Hepatocyte (in vitro differentiated cells): ENCODE measurements at regions not wholly inside any gene's neighbourhood (a gene's known extent, or its start where the extent isn't known, plus 50 kb on each side); places are given as distances from the start of the nearest gene placed in this dataset.
A peak's percentile ranks its signal among the peaks of the same experiment; 100 is the strongest.

Source experiments
- DNase-seq: peaks from one replicate; pipeline ENCODE4 v3.0.0-alpha.2; 2016; ENCODE audit warnings: low spot score
- H2AFZ ChIP-seq: fragments of 200-600 bp; sonication (generic); 2 replicates; pipeline ENCODE4 v1.6.0; 2016; ENCODE audit warnings: antibody characterized with exemption, mild to moderate bottlenecking
- H3K27ac ChIP-seq: fragments of 200-600 bp; sonication (generic); 2 replicates; pipeline ENCODE4 v1.5.1; 2016; ENCODE audit warnings: mild to moderate bottlenecking
- H3K27me3 ChIP-seq: fragments of 200-600 bp; sonication (generic); 2 replicates; pipeline ENCODE4 v1.6.1; 2016
- H3K36me3 ChIP-seq: fragments of 200-600 bp; sonication (generic); replicated peaks from 2 replicates; pipeline ENCODE4 v1.5.1; 2016; ENCODE audit warnings: low read depth; ENCODE audit not compliant: insufficient read depth
- H3K4me1 ChIP-seq: fragments of 200-600 bp; sonication (generic); 2 replicates; pipeline ENCODE4 v1.5.1; 2016; ENCODE audit warnings: mild to moderate bottlenecking, moderate library complexity; ENCODE audit not compliant: insufficient read depth
- H3K4me2 ChIP-seq: fragments of 200-600 bp; sonication (generic); 2 replicates; pipeline ENCODE4 v1.6.0; 2016
- H3K4me3 ChIP-seq: fragments of 200-600 bp; sonication (generic); 2 replicates; pipeline ENCODE4 v1.5.1; 2016; ENCODE audit warnings: mild to moderate bottlenecking
- H3K79me2 ChIP-seq: fragments of 200-600 bp; sonication (generic); 2 replicates; pipeline ENCODE4 v1.6.0; 2017; ENCODE audit warnings: mild to moderate bottlenecking
- H3K9me2 ChIP-seq: fragments of 200-600 bp; sonication (generic); replicated peaks from 2 replicates; pipeline ENCODE4 v1.6.0; 2017; ENCODE audit warnings: mild to moderate bottlenecking; ENCODE audit not compliant: insufficient read depth
- H3K9me3 ChIP-seq: fragments of 200-600 bp; sonication (generic); 2 replicates; pipeline ENCODE4 v1.5.1; 2016; ENCODE audit warnings: low read depth, mild to moderate bottlenecking
- H4K20me1 ChIP-seq: fragments of 200-600 bp; sonication (generic); 2 replicates; pipeline ENCODE4 v1.6.0; 2016; ENCODE audit warnings: mild to moderate bottlenecking; ENCODE audit not compliant: insufficient read depth, poor library complexity, severe bottlenecking
- EZH2 ChIP-seq: fragments of 200-600 bp; sonication (generic); IDR thresholded peaks from 2 replicates; pipeline ENCODE4 v1.6.1; 2016; ENCODE audit warnings: antibody characterized with exemption, mild to moderate bottlenecking, borderline replicate concordance
- EZH2phosphoT487 ChIP-seq: fragments of 200-600 bp; sonication (generic); IDR thresholded peaks from one replicate; pipeline ENCODE4 v1.6.1; 2018; ENCODE audit warnings: antibody characterized with exemption, mild to moderate bottlenecking, low read depth, moderate library complexity; ENCODE audit not compliant: unreplicated experiment, severe bottlenecking
- WGBS: methylation state at CpG from one replicate; pipeline ENCODE4 v1.1.6; 2016; ENCODE audit warnings: low lambda C conversion rate; ENCODE audit errors: missing lambda C conversion rate; 5-methylcytosine and 5-hydroxymethylcytosine counted together
- TF ChIP-seq, protein P1 (sequence below): fragments of 200-600 bp; sonication (generic); IDR thresholded peaks from 2 replicates; pipeline ENCODE4 v1.5.1; 2016; ENCODE audit warnings: antibody characterized with exemption, mild to moderate bottlenecking; ENCODE audit not compliant: poor library complexity

DNA sequence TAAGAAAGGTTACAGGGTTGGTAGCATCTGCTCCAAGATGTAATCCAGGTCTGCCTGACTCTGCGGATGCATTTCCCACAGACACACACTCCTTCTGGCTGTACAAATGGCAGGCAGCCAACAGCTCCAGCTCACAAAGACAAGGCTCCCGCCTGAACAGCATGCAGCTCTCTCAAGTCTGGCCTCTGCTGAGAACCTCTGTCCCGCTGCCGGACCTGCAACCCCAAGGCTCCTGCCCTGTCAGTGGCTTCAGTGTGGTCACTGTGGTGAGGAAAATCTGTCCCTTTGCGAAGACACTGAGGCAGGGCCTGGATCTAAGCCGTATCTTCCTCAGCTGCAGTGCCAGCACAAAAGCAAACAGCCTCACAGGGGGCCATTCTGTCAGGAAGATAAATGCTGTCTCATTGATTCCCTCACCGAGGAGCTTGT is 469.3 kb upstream of the MEX3C start:
- H3K9me2 ChIP-seq, result no peaks in the 10 kb centered on the region
- no peaks in the 10 kb centered on the region for H3K9me3 ChIP-seq
- no peaks in the 10 kb centered on the region for H3K36me3 ChIP-seq
- no peaks in the 10 kb centered on the region for H3K79me2 ChIP-seq
- no peak overlapping the region for H2AFZ ChIP-seq
- no peak overlapping the region for H3K4me2 ChIP-seq
- H4K20me1 ChIP-seq, result no peaks in the 10 kb centered on the region
- TF ChIP-seq, protein P1, sequence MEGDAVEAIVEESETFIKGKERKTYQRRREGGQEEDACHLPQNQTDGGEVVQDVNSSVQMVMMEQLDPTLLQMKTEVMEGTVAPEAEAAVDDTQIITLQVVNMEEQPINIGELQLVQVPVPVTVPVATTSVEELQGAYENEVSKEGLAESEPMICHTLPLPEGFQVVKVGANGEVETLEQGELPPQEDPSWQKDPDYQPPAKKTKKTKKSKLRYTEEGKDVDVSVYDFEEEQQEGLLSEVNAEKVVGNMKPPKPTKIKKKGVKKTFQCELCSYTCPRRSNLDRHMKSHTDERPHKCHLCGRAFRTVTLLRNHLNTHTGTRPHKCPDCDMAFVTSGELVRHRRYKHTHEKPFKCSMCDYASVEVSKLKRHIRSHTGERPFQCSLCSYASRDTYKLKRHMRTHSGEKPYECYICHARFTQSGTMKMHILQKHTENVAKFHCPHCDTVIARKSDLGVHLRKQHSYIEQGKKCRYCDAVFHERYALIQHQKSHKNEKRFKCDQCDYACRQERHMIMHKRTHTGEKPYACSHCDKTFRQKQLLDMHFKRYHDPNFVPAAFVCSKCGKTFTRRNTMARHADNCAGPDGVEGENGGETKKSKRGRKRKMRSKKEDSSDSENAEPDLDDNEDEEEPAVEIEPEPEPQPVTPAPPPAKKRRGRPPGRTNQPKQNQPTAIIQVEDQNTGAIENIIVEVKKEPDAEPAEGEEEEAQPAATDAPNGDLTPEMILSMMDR, result no peak
- TF ChIP-seq EZH2, result no peak
- TF ChIP-seq EZH2phosphoT487, result no peak
- H3K4me3 ChIP-seq, result no peak overlapping the region
- H3K4me1 ChIP-seq, result no peaks in the 10 kb centered on the region
- peak; percentile 70 for DNase-seq
- H3K27me3 ChIP-seq, result no peaks in the 10 kb centered on the region
- 59% methylated on average over 7 of the region's 7 CpGs for WGBS
- no peak overlapping the region for H3K27ac ChIP-seq

DNA sequence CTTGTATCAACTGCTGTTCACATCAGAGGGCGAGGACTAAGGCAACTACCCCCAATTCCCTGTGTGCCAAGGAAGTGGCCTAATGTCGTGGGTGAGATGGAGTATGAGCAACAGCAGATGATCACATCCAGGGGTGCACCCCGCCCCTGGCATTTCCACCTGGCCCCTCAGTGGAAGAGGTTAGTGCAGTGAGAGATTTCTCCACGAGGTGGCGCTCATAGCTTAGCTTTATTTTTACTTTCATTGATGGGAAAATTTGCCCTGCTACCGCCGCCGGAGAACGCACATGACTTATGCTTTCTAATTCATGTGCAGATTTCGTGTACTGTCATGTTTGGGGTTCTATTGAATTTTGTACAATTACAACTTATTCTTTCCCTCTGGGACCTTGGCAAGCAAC is 470.6 kb upstream of the MEX3C start:
- H3K9me3 ChIP-seq, result no peaks in the 10 kb centered on the region
- H4K20me1 ChIP-seq, result no peaks in the 10 kb centered on the region
- no peak overlapping the region for H2AFZ ChIP-seq
- no peaks in the 10 kb centered on the region for H3K9me2 ChIP-seq
- DNase-seq, result peak; percentile 83
- WGBS, result 9% methylated on average over 10 of the region's 10 CpGs
- H3K4me1 ChIP-seq, result no peaks in the 10 kb centered on the region
- H3K27me3 ChIP-seq, result no peaks in the 10 kb centered on the region
- TF ChIP-seq, protein P1, result peak; percentile 83
- no peak for TF ChIP-seq EZH2phosphoT487
- peak overlapping the region; percentile 47 for H3K4me2 ChIP-seq
- no peak overlapping the region for H3K4me3 ChIP-seq
- H3K36me3 ChIP-seq, result no peaks in the 10 kb centered on the region
- H3K27ac ChIP-seq, result no peak overlapping the region
- H3K79me2 ChIP-seq, result no peaks in the 10 kb centered on the region

DNA sequence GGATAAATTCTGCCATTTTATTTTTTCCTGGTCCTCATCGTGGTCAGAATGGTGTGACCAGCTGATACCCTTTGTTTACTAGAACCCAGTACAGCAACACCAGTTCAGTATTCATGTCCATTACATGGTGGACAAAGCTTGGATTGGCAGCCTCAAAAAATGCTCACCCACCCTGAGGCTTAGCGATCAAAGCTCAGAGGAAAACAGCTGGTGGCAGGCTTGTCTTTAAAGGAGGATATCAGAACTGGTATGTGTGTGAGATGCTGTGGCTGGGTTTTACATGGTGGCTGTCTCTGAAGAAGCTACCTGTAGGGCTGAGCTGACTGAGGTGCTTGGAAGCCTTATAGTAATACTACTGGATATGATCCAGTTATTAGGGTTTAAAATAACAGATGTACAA is 471.1 kb upstream of the MEX3C start:
- 27% methylated on average over 2 of the region's 2 CpGs for WGBS
- Histone ChIP-seq H3K36me3 (no peaks in the 10 kb centered on the region), H3K9me3 (no peaks in the 10 kb centered on the region), H3K27ac (no peak overlapping the region), H3K79me2 (no peaks in the 10 kb centered on the region), H3K4me3 (no peak overlapping the region), H3K4me2 (peak overlapping the region; percentile 47), H3K27me3 (no peaks in the 10 kb centered on the region), H4K20me1 (no peaks in the 10 kb centered on the region), H3K9me2 (no peaks in the 10 kb centered on the region), H3K4me1 (no peaks in the 10 kb centered on the region), H2AFZ (no peak overlapping the region)
- DNase-seq, result no peak
- TF ChIP-seq, protein P1, result no peak
- TF ChIP-seq EZH2phosphoT487 (no peak), EZH2 (no peak)

DNA sequence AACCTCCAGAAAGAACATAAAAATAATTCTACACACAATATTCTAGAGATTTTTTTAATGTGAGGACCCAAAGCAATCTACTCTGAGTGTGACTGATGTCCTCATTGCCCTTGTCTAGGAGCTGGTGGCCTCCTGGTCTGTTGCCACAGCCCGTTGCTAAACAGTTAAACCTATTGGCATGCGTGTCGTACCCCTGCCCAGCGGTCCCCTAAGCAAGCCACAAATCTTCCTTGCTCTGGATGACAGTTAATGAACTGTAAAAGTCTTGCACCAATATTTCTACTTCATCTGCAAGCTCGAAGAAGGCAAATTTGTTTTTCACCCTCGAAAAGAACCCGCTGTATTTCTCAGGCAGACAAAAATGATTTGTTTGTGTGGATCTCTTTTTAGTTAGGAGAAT is 489.1 kb upstream of the MEX3C start:
- H3K27ac ChIP-seq, result no peak overlapping the region
- H2AFZ ChIP-seq, result no peak overlapping the region
- H4K20me1 ChIP-seq, result no peaks in the 10 kb centered on the region
- no peak overlapping the region for H3K4me2 ChIP-seq
- no peaks in the 10 kb centered on the region for H3K27me3 ChIP-seq
- no peaks in the 10 kb centered on the region for H3K79me2 ChIP-seq
- no peaks in the 10 kb centered on the region for H3K9me2 ChIP-seq
- 84% methylated on average over 7 of the region's 7 CpGs for WGBS
- DNase-seq, result no peak
- H3K4me3 ChIP-seq, result no peak overlapping the region
- no peak for TF ChIP-seq EZH2
- no peak for TF ChIP-seq EZH2phosphoT487
- TF ChIP-seq, protein P1, result no peak
- no peaks in the 10 kb centered on the region for H3K9me3 ChIP-seq
- H3K4me1 ChIP-seq, result no peaks in the 10 kb centered on the region
- H3K36me3 ChIP-seq, result no peaks in the 10 kb centered on the region
